ENCODE measurements at regions not wholly inside any gene's neighbourhood (a gene's known extent, or its start where the extent isn't known, plus 50 kb on each side); places are given as distances from the start of the nearest gene placed in this dataset.

GRCh38 chr1:185489406-185489805 lies 172.4 kb upstream of the IVNS1ABP start:
- TF ChIP-seq EZH2phosphoT487 (IDR thresholded peaks at IDR 0.05; ENCODE audit: low read length), result no peak
- TF ChIP-seq CTCF (IDR thresholded peaks at IDR 0.05; ENCODE audit: low read length), result no peak
- TF ChIP-seq EZH2 (optimal IDR thresholded peaks at IDR 0.05; ENCODE audit: low read depth, low read length), result no peak
- Histone ChIP-seq H3K9me2 (replicated peaks; ENCODE audit: insufficient read depth, low read length) (no peaks in the 10 kb centered on the region), H3K9me3 (replicated peaks; ENCODE audit: insufficient read depth, low read length) (no peaks in the 10 kb centered on the region), H3K36me3 (replicated peaks; ENCODE audit: insufficient read depth, low read length) (no peaks in the 10 kb centered on the region), H2AFZ (ENCODE audit: low read length) (no peak overlapping the region), H3K9ac (ENCODE audit: low read length) (no peak overlapping the region), H3K79me2 (ENCODE audit: low read length) (no peaks in the 10 kb centered on the region), H4K20me1 (ENCODE audit: insufficient read depth, low read length) (no peaks in the 10 kb centered on the region), H3F3A (ENCODE audit: insufficient read depth, low read length) (no peaks in the 10 kb centered on the region), H3K27ac (ENCODE audit: low read length) (no peak overlapping the region), H3K4me3 (ENCODE audit: low read length) (no peak overlapping the region), H3K4me2 (ENCODE audit: low read depth, low read length) (no peak overlapping the region), H3K4me1 (ENCODE audit: low read length) (no peaks in the 10 kb centered on the region), H3K27me3 (replicated peaks; ENCODE audit: insufficient read depth, low read length) (no peaks in the 10 kb centered on the region)
- DNase-seq, result no peak

GRCh38 chr1:185488808-185489207 lies 171.8 kb upstream of the IVNS1ABP start:
- Histone ChIP-seq H3F3A (ENCODE audit: insufficient read depth, low read length) (no peaks in the 10 kb centered on the region), H3K9me2 (replicated peaks; ENCODE audit: insufficient read depth, low read length) (no peaks in the 10 kb centered on the region), H3K4me1 (ENCODE audit: low read length) (no peaks in the 10 kb centered on the region), H3K9ac (ENCODE audit: low read length) (no peak overlapping the region), H3K36me3 (replicated peaks; ENCODE audit: insufficient read depth, low read length) (no peaks in the 10 kb centered on the region), H4K20me1 (ENCODE audit: insufficient read depth, low read length) (no peaks in the 10 kb centered on the region), H3K27me3 (replicated peaks; ENCODE audit: insufficient read depth, low read length) (no peaks in the 10 kb centered on the region), H3K4me3 (ENCODE audit: low read length) (no peak overlapping the region), H3K79me2 (ENCODE audit: low read length) (no peaks in the 10 kb centered on the region), H3K4me2 (ENCODE audit: low read depth, low read length) (no peak overlapping the region), H2AFZ (ENCODE audit: low read length) (no peak overlapping the region), H3K9me3 (replicated peaks; ENCODE audit: insufficient read depth, low read length) (no peaks in the 10 kb centered on the region), H3K27ac (ENCODE audit: low read length) (no peak overlapping the region)
- TF ChIP-seq EZH2 (optimal IDR thresholded peaks at IDR 0.05; ENCODE audit: low read depth, low read length) (no peak), EZH2phosphoT487 (IDR thresholded peaks at IDR 0.05; ENCODE audit: low read length) (no peak), CTCF (IDR thresholded peaks at IDR 0.05; ENCODE audit: low read length) (no peak)
- no peak for DNase-seq

- Histone ChIP-seq H4K20me1 (ENCODE audit: insufficient read depth, low read length) (no peaks in the 10 kb centered on the region), H3K36me3 (replicated peaks; ENCODE audit: insufficient read depth, low read length) (no peaks in the 10 kb centered on the region), H3F3A (ENCODE audit: insufficient read depth, low read length) (no peaks in the 10 kb centered on the region), H3K9me3 (replicated peaks; ENCODE audit: insufficient read depth, low read length) (no peaks in the 10 kb centered on the region), H3K27ac (ENCODE audit: low read length) (no peak overlapping the region), H3K79me2 (ENCODE audit: low read length) (no peaks in the 10 kb centered on the region), H3K9me2 (replicated peaks; ENCODE audit: insufficient read depth, low read length) (no peaks in the 10 kb centered on the region), H3K4me3 (ENCODE audit: low read length) (no peak overlapping the region), H3K4me1 (ENCODE audit: low read length) (no peaks in the 10 kb centered on the region), H3K9ac (ENCODE audit: low read length) (no peak overlapping the region), H2AFZ (ENCODE audit: low read length) (no peak overlapping the region), H3K4me2 (ENCODE audit: low read depth, low read length) (no peak overlapping the region), H3K27me3 (replicated peaks; ENCODE audit: insufficient read depth, low read length) (no peaks in the 10 kb centered on the region)
- no peak for TF ChIP-seq EZH2 (optimal IDR thresholded peaks at IDR 0.05; ENCODE audit: low read depth, low read length)
- no peak for TF ChIP-seq CTCF (IDR thresholded peaks at IDR 0.05; ENCODE audit: low read length)
- TF ChIP-seq EZH2phosphoT487 (IDR thresholded peaks at IDR 0.05; ENCODE audit: low read length), result no peak
- no peak for DNase-seq
Observed at GRCh38 chr1:185487936-185488335, 170.9 kb upstream of the IVNS1ABP start.
